ENCODE measurements at regions not wholly inside any gene's neighbourhood (a gene's known extent, or its start where the extent isn't known, plus 50 kb on each side); places are given as distances from the start of the nearest gene placed in this dataset.

DNA sequence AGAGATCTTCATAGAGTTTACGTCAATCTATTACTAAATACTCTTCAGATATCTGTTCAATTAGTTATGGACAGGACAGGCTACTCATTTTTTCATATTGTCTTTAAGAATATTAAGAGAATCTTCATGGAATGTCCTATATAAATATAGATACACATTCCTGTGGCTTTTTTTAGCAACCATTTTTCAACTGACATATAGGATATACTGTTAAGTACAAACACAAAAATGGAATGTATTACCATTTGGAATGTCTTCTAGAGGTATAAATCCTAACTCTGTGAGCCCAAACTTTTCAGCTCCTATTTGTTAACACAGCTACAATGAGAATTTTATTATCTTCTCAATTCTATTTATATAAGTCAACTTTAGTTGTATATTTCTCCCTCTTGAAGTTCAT lies 239.6 kb upstream of the DEFB112 start:
- TF ChIP-seq POLR2A (IDR thresholded peaks at IDR 0.05), result no peak
- TF ChIP-seq, protein P1, sequence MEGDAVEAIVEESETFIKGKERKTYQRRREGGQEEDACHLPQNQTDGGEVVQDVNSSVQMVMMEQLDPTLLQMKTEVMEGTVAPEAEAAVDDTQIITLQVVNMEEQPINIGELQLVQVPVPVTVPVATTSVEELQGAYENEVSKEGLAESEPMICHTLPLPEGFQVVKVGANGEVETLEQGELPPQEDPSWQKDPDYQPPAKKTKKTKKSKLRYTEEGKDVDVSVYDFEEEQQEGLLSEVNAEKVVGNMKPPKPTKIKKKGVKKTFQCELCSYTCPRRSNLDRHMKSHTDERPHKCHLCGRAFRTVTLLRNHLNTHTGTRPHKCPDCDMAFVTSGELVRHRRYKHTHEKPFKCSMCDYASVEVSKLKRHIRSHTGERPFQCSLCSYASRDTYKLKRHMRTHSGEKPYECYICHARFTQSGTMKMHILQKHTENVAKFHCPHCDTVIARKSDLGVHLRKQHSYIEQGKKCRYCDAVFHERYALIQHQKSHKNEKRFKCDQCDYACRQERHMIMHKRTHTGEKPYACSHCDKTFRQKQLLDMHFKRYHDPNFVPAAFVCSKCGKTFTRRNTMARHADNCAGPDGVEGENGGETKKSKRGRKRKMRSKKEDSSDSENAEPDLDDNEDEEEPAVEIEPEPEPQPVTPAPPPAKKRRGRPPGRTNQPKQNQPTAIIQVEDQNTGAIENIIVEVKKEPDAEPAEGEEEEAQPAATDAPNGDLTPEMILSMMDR (IDR thresholded peaks at IDR 0.05), result no peak
- intact Hi-C loops (cut with DNase I), result no loop called here
- Histone ChIP-seq H3K4me3 (no peak overlapping the region), H3K4me1 (no peaks in the 10 kb centered on the region), H3K27me3 (no peaks in the 10 kb centered on the region), H3K9me3 (no peaks in the 10 kb centered on the region), H3K27ac (no peak overlapping the region), H3K36me3 (no peaks in the 10 kb centered on the region)
- WGBS, 4 donors, result 65 to 79% (median 73%) methylated on average over 1 of the region's 1 CpG
- no peak for ATAC-seq
- no peak for DNase-seq

DNA sequence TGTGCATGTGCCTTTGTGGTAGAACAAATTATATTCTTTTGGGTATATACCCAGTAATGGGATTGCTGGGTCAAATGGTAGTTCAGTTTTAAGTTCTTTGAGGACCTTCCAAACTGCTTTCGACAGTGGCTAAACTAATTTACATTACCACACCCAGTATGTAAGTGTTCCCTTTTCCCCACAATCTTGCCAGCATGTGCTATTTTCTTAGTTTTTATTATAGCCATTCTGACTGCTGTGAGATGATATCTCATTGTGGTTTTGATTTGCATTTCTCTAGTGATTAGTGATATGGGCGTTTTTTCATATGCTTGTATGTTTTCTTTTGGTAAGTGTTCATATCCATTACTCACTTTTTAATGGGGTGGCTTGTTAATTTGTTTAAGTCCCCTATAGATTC lies 251.6 kb upstream of the DEFB112 start:
- ATAC-seq (no peak), DNase-seq (no peak)
- Histone ChIP-seq H3K36me3 (no peaks in the 10 kb centered on the region), H3K27me3 (no peaks in the 10 kb centered on the region), H3K9me3 (peaks cover 0 to 21% (median 0%) of the 10 kb centered on the region in 12 donors), H3K4me3 (no peak overlapping the region), H3K27ac (no peak overlapping the region), H3K4me1 (no peaks in the 10 kb centered on the region)
- intact Hi-C loops (cut with DNase I), result loop anchor here in 1 of 10 donors (10.0 kb wide), 1 partner anchor 647 kb away; no protein-coding TSS in a partner anchor
- 68 to 78% (median 74%) methylated on average over 2 of the region's 2 CpGs for WGBS, 4 donors
- no peak for TF ChIP-seq POLR2A (IDR thresholded peaks at IDR 0.05)
- TF ChIP-seq, protein P1 (IDR thresholded peaks at IDR 0.05), result no peak

DNA sequence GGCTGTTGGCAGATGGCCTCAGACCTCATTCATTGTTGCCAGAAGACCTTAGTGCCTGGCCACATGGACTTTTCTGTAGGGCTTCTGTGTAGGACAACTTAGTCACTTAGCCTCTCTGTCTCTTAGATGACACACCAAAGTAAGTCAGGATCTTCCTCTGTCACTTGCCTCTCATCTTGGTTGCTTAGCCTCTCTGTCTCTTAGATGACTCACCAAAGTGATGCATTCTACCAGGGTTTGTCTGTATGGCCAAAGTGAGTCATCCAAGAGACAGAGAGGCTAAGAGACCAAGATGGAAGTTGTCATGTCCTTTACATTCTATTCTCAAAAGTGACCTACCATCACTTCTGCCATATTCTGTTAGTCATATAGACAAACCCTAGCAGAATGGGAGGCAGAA lies 255.9 kb upstream of the DEFB112 start:
- H3K9me3 ChIP-seq, result peaks cover 0 to 21% (median 0%) of the 10 kb centered on the region in 12 donors
- intact Hi-C loops (cut with DNase I), result loop anchor here in 1 of 10 donors (10.0 kb wide), 1 partner anchor 651 kb away; no protein-coding TSS in a partner anchor
- no peak overlapping the region for H3K27ac ChIP-seq
- ATAC-seq (no peak), DNase-seq (no peak)
- no peaks in the 10 kb centered on the region for H3K36me3 ChIP-seq
- TF ChIP-seq, protein P1 (IDR thresholded peaks at IDR 0.05), result no peak
- no peak for TF ChIP-seq POLR2A (IDR thresholded peaks at IDR 0.05)
- H3K4me3 ChIP-seq, result no peak overlapping the region
- no peaks in the 10 kb centered on the region for H3K4me1 ChIP-seq
- no peaks in the 10 kb centered on the region for H3K27me3 ChIP-seq

DNA sequence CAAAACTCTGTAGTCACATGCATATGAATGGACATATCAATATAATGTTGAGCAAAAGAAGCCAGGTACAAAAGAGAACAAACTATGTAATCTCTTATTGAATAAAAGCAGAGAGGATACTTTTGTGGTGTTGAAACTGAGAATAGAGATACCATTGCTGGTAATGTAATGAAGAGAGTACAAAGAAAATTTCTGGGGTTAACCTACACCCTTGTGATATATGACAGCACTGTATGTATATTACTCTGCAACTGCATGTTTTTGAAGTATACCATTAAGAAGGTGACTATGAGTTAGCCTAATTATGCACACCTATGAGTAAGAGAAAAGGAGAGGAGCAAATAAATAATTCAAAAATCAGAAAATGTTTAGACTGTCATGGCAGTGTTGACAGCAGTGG lies 268.8 kb upstream of the DEFB112 start:
- ATAC-seq (no peak), DNase-seq (no peak)
- no peaks in the 10 kb centered on the region for H3K4me1 ChIP-seq
- H3K27ac ChIP-seq, result no peak overlapping the region
- H3K4me3 ChIP-seq, result no peak overlapping the region
- H3K36me3 ChIP-seq, result no peaks in the 10 kb centered on the region
- TF ChIP-seq, protein P1 (IDR thresholded peaks at IDR 0.05), result no peak
- no peak for TF ChIP-seq POLR2A (IDR thresholded peaks at IDR 0.05)
- no peaks in the 10 kb centered on the region for H3K27me3 ChIP-seq
- intact Hi-C loops (cut with DNase I), result no loop called here
- H3K9me3 ChIP-seq, result no peaks in the 10 kb centered on the region

All from heart left ventricle (tissue), 16 donors.